Upper lobe of left lung (tissue), 6 donors: ENCODE measurements at regions not wholly inside any gene's neighbourhood (a gene's known extent, or its start where the extent isn't known, plus 50 kb on each side); places are given as distances from the start of the nearest gene placed in this dataset.
A peak's percentile ranks its signal among the peaks of the same experiment; 100 is the strongest.

Experiments used
- ATAC-seq, 2 donors: fragments of 200-7000 bp; cut with Tn5 transposase; one replicate each; pipeline ENCODE4 v1.9.1; 2022; ENCODE audit warnings: mild to moderate bottlenecking in 2 of 2, moderate library complexity in 2 of 2; ENCODE audit not compliant: low FRiP score in 2 of 2
- DNase-seq, 2 donors: peaks; one replicate each; pipeline ENCODE4 v3.0.0-alpha.2; 2019 to 2020
- H3K27ac ChIP-seq, 4 donors: fragments of 200-600 bp; sonication (generic); one replicate each; pipeline ENCODE4 v1.5.1; 2016 to 2019
- H3K27me3 ChIP-seq, 4 donors: fragments of 200-600 bp; sonication (generic); one replicate each; pipeline ENCODE4 v1.5.1; 2017 to 2019
- H3K36me3 ChIP-seq, 4 donors: fragments of 200-600 bp; sonication (generic); one replicate each; pipeline ENCODE4 v1.5.1; 2016 to 2019
- H3K4me1 ChIP-seq, 4 donors: fragments of 200-600 bp; sonication (generic); one replicate each; pipeline ENCODE4 v1.5.1; 2018 to 2019
- H3K4me3 ChIP-seq, 4 donors: fragments of 200-600 bp; sonication (generic); one replicate each; pipeline ENCODE4 v1.5.1; 2017 to 2019; ENCODE audit warnings: mild to moderate bottlenecking in 2 of 4, moderate library complexity in 1 of 4
- H3K9me3 ChIP-seq, 4 donors: fragments of 200-600 bp; sonication (generic); one replicate each; pipeline ENCODE4 v1.5.1; 2018 to 2019
- EP300 ChIP-seq, 4 donors: sonication (generic); formaldehyde crosslinking; IDR thresholded peaks; one replicate each; pipeline ENCODE4 v1.5.1; 2017; ENCODE audit warnings: antibody characterized with exemption in 4 of 4, control low read depth in 2 of 4
- POLR2A ChIP-seq, 4 donors: fragments of 450-650 bp; IDR thresholded peaks; one replicate each; pipeline ENCODE4 v1.5.1; 2016 to 2017; ENCODE audit warnings: antibody characterized with exemption in 4 of 4, mild to moderate bottlenecking in 2 of 4
- POLR2AphosphoS5 ChIP-seq, 2 donors: sonication (generic); formaldehyde crosslinking; IDR thresholded peaks; one replicate each; pipeline ENCODE4 v1.5.1; 2017; ENCODE audit warnings: antibody characterized with exemption in 2 of 2
- WGBS, 2 donors: methylation state at CpG; one replicate each; pipeline ENCODE4 v1.1.5; 2017 to 2018; 5-methylcytosine and 5-hydroxymethylcytosine counted together
- TF ChIP-seq, protein P1 (sequence below), 6 experiments: fragments of 450-650 bp in 4 of 6; fragments of 200-600 bp in 2 of 6; sonication (generic) in 2 of 6; IDR thresholded peaks; one replicate each; pipeline ENCODE4 v1.5.1; 2016 to 2019; ENCODE audit warnings: antibody characterized with exemption in 6 of 6
- donor health status: DM: no; HTN: no; CAD: no; lungs with moderate emphysema.
- donor health status: DM: no; HTN: yes; CAD: no; lungs with severe emphysema.

DNA sequence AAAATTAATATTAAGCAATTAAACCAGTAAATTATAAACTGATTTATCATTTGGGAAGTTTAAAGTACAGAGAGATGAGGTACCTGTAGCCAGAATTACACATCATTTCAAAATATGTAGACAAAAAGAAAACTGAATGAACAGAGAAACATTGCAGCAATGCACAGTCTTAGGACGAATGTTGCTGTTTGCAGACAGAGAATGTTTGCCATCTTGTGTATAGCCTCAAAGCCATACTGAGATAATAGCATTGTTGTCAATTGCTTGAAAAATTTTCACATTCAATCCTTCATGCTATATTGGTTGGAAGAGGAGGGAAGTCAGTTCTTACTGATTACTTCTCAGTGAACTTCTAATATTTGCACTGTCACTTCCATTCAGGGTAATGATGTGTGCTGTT lies 326.2 kb downstream of the PRR16 start:
- WGBS, 2 donors, result 65 to 69% methylated on average over 1 of the region's 1 CpG
- Histone ChIP-seq H3K9me3 (no peaks in the 10 kb centered on the region), H3K27ac (no peak overlapping the region), H3K4me3 (no peak overlapping the region), H3K27me3 (no peaks in the 10 kb centered on the region), H3K4me1 (no peaks in the 10 kb centered on the region), H3K36me3 (no peaks in the 10 kb centered on the region)
- ATAC-seq (no peak), DNase-seq (no peak)
- TF ChIP-seq POLR2AphosphoS5 (IDR thresholded peaks at IDR 0.05) (no peak), POLR2A (IDR thresholded peaks at IDR 0.05) (no peak), EP300 (IDR thresholded peaks at IDR 0.05) (no peak)
- TF ChIP-seq, protein P1, sequence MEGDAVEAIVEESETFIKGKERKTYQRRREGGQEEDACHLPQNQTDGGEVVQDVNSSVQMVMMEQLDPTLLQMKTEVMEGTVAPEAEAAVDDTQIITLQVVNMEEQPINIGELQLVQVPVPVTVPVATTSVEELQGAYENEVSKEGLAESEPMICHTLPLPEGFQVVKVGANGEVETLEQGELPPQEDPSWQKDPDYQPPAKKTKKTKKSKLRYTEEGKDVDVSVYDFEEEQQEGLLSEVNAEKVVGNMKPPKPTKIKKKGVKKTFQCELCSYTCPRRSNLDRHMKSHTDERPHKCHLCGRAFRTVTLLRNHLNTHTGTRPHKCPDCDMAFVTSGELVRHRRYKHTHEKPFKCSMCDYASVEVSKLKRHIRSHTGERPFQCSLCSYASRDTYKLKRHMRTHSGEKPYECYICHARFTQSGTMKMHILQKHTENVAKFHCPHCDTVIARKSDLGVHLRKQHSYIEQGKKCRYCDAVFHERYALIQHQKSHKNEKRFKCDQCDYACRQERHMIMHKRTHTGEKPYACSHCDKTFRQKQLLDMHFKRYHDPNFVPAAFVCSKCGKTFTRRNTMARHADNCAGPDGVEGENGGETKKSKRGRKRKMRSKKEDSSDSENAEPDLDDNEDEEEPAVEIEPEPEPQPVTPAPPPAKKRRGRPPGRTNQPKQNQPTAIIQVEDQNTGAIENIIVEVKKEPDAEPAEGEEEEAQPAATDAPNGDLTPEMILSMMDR (IDR thresholded peaks at IDR 0.05), result no peak

DNA sequence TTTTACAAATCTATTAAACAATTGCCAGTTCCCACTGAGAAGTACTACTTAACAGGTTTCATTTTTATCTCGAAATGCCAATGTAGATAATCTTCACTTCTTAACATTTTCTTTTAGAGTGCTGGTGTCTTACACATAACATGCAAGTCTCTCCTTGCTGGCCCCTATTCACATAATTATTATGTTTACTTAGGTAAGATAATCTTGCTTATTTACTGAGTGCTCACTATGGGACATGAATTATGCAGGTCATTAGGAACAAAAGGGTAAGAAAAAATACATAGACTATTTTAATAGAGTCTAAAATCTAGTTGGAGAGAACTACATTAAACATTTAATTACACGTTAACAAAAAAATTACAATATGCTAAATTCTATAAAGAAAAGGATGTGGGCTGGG lies 328.4 kb downstream of the PRR16 start:
- Histone ChIP-seq H3K36me3 (no peaks in the 10 kb centered on the region), H3K4me1 (no peaks in the 10 kb centered on the region), H3K27me3 (no peaks in the 10 kb centered on the region), H3K27ac (no peak overlapping the region), H3K4me3 (no peak overlapping the region), H3K9me3 (no peaks in the 10 kb centered on the region)
- 75 to 80% methylated on average over 2 of the region's 2 CpGs for WGBS, 2 donors
- TF ChIP-seq POLR2A (IDR thresholded peaks at IDR 0.05) (no peak), POLR2AphosphoS5 (IDR thresholded peaks at IDR 0.05) (no peak), EP300 (IDR thresholded peaks at IDR 0.05) (no peak)
- TF ChIP-seq, protein P1 (IDR thresholded peaks at IDR 0.05), result no peak
- DNase-seq (no peak), ATAC-seq (no peak)

DNA sequence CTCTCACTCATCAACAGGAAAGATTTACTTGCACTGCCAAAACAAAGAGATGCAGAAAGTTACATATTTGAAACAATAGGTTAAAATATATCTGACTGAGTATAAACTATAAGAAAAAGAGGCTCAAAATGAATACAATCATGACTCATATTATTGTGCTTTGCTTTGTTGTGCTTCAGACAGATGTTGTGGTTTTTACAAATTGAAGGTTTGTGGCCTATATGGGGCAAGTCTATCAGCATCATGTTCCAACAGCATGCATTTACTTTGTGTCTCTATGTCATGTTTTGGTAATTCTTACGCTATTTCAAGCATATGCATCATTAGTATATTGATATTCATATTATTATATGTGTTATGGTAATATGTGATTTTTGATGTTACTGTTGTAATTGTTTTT lies 330.0 kb downstream of the PRR16 start:
- TF ChIP-seq EP300 (IDR thresholded peaks at IDR 0.05) (no peak), POLR2A (IDR thresholded peaks at IDR 0.05) (no peak), POLR2AphosphoS5 (IDR thresholded peaks at IDR 0.05) (no peak)
- TF ChIP-seq, protein P1 (IDR thresholded peaks at IDR 0.05), result no peak
- no peaks in the 10 kb centered on the region for H3K36me3 ChIP-seq
- DNase-seq (no peak), ATAC-seq (no peak)
- H3K9me3 ChIP-seq, result no peaks in the 10 kb centered on the region
- no peaks in the 10 kb centered on the region for H3K4me1 ChIP-seq
- H3K4me3 ChIP-seq, result no peak overlapping the region
- no peak overlapping the region for H3K27ac ChIP-seq
- no peaks in the 10 kb centered on the region for H3K27me3 ChIP-seq
- WGBS, 2 donors, result 84 to 90% methylated on average over 1 of the region's 1 CpG

DNA sequence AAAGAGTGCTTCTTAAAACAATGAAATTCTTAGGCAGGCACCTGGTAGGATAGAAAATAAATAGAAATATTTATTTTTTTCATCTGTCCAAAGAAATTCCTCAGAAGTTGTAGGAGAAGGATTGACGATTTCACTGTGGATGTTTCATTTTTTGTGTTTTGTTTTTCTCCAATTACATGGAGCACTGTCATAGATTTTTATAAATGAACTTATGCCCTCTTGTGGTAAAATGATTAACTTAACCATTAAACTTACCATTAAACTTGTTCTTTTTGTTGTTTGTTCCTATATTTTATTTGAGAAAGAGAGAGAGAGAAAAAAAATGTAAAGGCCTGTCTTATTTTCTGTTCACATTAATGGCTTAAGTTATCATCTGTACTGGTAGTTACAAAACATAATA lies 339.2 kb downstream of the PRR16 start:
- no peak for ATAC-seq
- no peak overlapping the region for H3K27ac ChIP-seq
- H3K36me3 ChIP-seq, result no peaks in the 10 kb centered on the region
- DNase-seq, result no peak
- no peaks in the 10 kb centered on the region for H3K27me3 ChIP-seq
- TF ChIP-seq POLR2AphosphoS5 (IDR thresholded peaks at IDR 0.05), result no peak
- TF ChIP-seq, protein P1 (IDR thresholded peaks at IDR 0.05), result peak in 1 of 6 experiments; percentile 20
- H3K4me1 ChIP-seq, result no peaks in the 10 kb centered on the region
- H3K4me3 ChIP-seq, result no peak overlapping the region
- no peaks in the 10 kb centered on the region for H3K9me3 ChIP-seq
- 20% methylated on average over 1 of the region's 1 CpG for WGBS, 2 donors

DNA sequence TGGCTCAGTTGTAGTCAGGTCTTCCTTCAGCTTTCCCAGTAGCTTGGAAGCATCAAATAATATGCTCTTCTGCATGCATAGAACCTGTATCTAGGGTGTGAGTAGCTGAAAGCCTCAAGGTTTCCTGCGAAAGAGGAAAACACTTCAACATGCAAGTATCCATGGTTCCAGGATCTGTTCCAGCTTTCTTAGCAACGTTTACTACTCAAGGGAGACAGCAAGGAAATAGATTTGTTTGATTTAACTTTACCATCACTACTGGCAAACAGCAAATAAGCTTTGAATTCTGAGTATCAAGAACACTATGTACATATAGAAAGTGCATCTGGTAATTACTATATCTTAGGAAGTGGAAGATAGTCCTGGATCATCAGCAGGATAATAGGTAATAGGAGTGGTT lies 341.0 kb downstream of the PRR16 start:
- no peaks in the 10 kb centered on the region for H3K4me1 ChIP-seq
- H3K36me3 ChIP-seq, result no peaks in the 10 kb centered on the region
- no peaks in the 10 kb centered on the region for H3K27me3 ChIP-seq
- DNase-seq (no peak), ATAC-seq (no peak)
- H3K9me3 ChIP-seq, result no peaks in the 10 kb centered on the region
- 32 to 61% methylated on average over 2 of the region's 2 CpGs for WGBS, 2 donors
- H3K4me3 ChIP-seq, result no peak overlapping the region
- no peak for TF ChIP-seq POLR2A (IDR thresholded peaks at IDR 0.05)
- TF ChIP-seq POLR2AphosphoS5 (IDR thresholded peaks at IDR 0.05), result no peak
- TF ChIP-seq, protein P1 (IDR thresholded peaks at IDR 0.05), result no peak
- no peak overlapping the region for H3K27ac ChIP-seq
